OCI-LY1 (cell line): ENCODE measurements at regions not wholly inside any gene's neighbourhood (a gene's known extent, or its start where the extent isn't known, plus 50 kb on each side); places are given as distances from the start of the nearest gene placed in this dataset.

Source experiments
- H2AFZ ChIP-seq: fragments of 200-600 bp; sonication (generic), shearing (Covaris generic); 2 replicates; pipeline ENCODE4 v1.6.0; 2014; ENCODE audit warnings: antibody characterized with exemption, mild to moderate bottlenecking, low read length
- H3F3A ChIP-seq: fragments of 200-600 bp; sonication (generic), shearing (Covaris generic); 2 replicates; pipeline ENCODE4 v1.6.0; 2014; ENCODE audit warnings: mild to moderate bottlenecking, antibody characterized with exemption, low read length, moderate library complexity; ENCODE audit not compliant: insufficient read depth
- H3K27ac ChIP-seq: fragments of 200-600 bp; sonication (generic); 2 replicates; pipeline ENCODE4 v1.5.1; 2014; ENCODE audit warnings: low read length, mixed run types, mild to moderate bottlenecking, low read depth; ENCODE audit not compliant: poor library complexity, severe bottlenecking
- H3K27me3 ChIP-seq: fragments of 200-600 bp; sonication (generic); 2 replicates; pipeline ENCODE4 v1.6.0; 2014; ENCODE audit warnings: antibody characterized with exemption, mild to moderate bottlenecking, low read length, moderate library complexity; ENCODE audit not compliant: insufficient read depth
- H3K36me3 ChIP-seq: fragments of 200-600 bp; sonication (generic); 2 replicates; pipeline ENCODE4 v1.6.1; 2014; ENCODE audit warnings: mild to moderate bottlenecking, antibody characterized with exemption, low read length, moderate library complexity, mixed read lengths; ENCODE audit not compliant: insufficient read depth
- H3K4me1 ChIP-seq: fragments of 200-600 bp; sonication (generic); 2 replicates; pipeline ENCODE4 v1.5.1; 2014; ENCODE audit warnings: mild to moderate bottlenecking, low read length, moderate library complexity; ENCODE audit not compliant: insufficient read depth, severe bottlenecking
- H3K4me2 ChIP-seq: fragments of 200-600 bp; sonication (generic), shearing (Covaris generic); 2 replicates; pipeline ENCODE4 v1.6.1; 2014; ENCODE audit warnings: low read length
- H3K4me3 ChIP-seq: fragments of 200-600 bp; sonication (generic); 2 replicates; pipeline ENCODE4 v1.5.1; 2014; ENCODE audit warnings: low read length, low read depth, mild to moderate bottlenecking, mixed read lengths; ENCODE audit not compliant: poor library complexity, severe bottlenecking
- H3K79me2 ChIP-seq: fragments of 200-600 bp; shearing (Covaris generic); 2 replicates; pipeline ENCODE4 v1.6.1; 2016; ENCODE audit warnings: mixed run types, low read length, mixed read lengths; ENCODE audit not compliant: insufficient read depth
- H3K9ac ChIP-seq: fragments of 200-600 bp; sonication (generic), shearing (Covaris generic); 2 replicates; pipeline ENCODE4 v1.6.1; 2014; ENCODE audit warnings: mild to moderate bottlenecking, low read length, mixed read lengths
- H3K9me2 ChIP-seq: fragments of 200-600 bp; sonication (generic), shearing (Covaris generic); 2 replicates; pipeline ENCODE4 v1.6.1; 2014; ENCODE audit warnings: low read depth, mild to moderate bottlenecking, low read length, mixed read lengths
- H3K9me3 ChIP-seq: fragments of 200-600 bp; shearing (Covaris generic); 2 replicates; pipeline ENCODE4 v1.6.1; 2014; ENCODE audit warnings: low read length, mixed read lengths
- H4K20me1 ChIP-seq: fragments of 200-600 bp; sonication (generic), shearing (Covaris generic); 2 replicates; pipeline ENCODE4 v1.6.0; 2016; ENCODE audit warnings: mild to moderate bottlenecking, low read length; ENCODE audit not compliant: insufficient read depth
- CTCF ChIP-seq: fragments of 200-600 bp; sonication (generic), shearing (Covaris generic); IDR thresholded peaks from 2 replicates; pipeline ENCODE4 v1.5.1; 2017; ENCODE audit warnings: mild to moderate bottlenecking, antibody characterized with exemption, low read length, moderate library complexity, mixed read lengths
- EZH2 ChIP-seq: fragments of 200-600 bp; sonication (generic), shearing (Covaris generic); IDR thresholded peaks from 2 replicates; pipeline ENCODE4 v1.8.0; 2017; ENCODE audit warnings: borderline replicate concordance, mixed run types, mild to moderate bottlenecking, antibody characterized with exemption, low read length, moderate library complexity, mixed read lengths

- Histone ChIP-seq H3K9ac (no peak overlapping the region), H3F3A (no peaks in the 10 kb centered on the region), H3K27ac (no peak overlapping the region), H3K4me2 (no peak overlapping the region), H3K4me1 (no peaks in the 10 kb centered on the region), H2AFZ (no peak overlapping the region), H3K27me3 (no peaks in the 10 kb centered on the region; the same call in 1 of the 2 replicates), H3K4me3 (no peak overlapping the region), H3K9me2 (no peaks in the 10 kb centered on the region), H3K36me3 (no peaks in the 10 kb centered on the region), H4K20me1 (no peaks in the 10 kb centered on the region), H3K9me3 (no peaks in the 10 kb centered on the region), H3K79me2 (no peaks in the 10 kb centered on the region)
- no peak for TF ChIP-seq CTCF
- TF ChIP-seq EZH2 = no peak
Measured at GRCh38 chr7:21172800-21173199, 255.1 kb upstream of the SP4 start.

- H3K9me3 ChIP-seq = no peaks in the 10 kb centered on the region
Measured at GRCh38 chr7:21173436-21173835, 254.4 kb upstream of the SP4 start.

GRCh38 chr7:21175714-21176113, 252.2 kb upstream of the SP4 start:
- no peaks in the 10 kb centered on the region for H3F3A ChIP-seq
- H2AFZ ChIP-seq = no peak overlapping the region
- H3K4me1 ChIP-seq = no peaks in the 10 kb centered on the region
- no peaks in the 10 kb centered on the region for H3K27me3 ChIP-seq
- no peak overlapping the region for H3K9ac ChIP-seq
- no peaks in the 10 kb centered on the region for H3K79me2 ChIP-seq
- no peaks in the 10 kb centered on the region for H3K9me3 ChIP-seq
- no peaks in the 10 kb centered on the region for H3K9me2 ChIP-seq
- H3K27ac ChIP-seq = no peak overlapping the region
- no peaks in the 10 kb centered on the region for H3K36me3 ChIP-seq
- TF ChIP-seq CTCF = no peak
- TF ChIP-seq EZH2 = no peak
- no peak overlapping the region for H3K4me3 ChIP-seq
- H4K20me1 ChIP-seq = no peaks in the 10 kb centered on the region
- no peak overlapping the region for H3K4me2 ChIP-seq

More at GRCh38 chr7:21173436-21173835, 254.4 kb upstream of the SP4 start:
- no peak overlapping the region for H3K4me3 ChIP-seq
- no peaks in the 10 kb centered on the region for H3K36me3 ChIP-seq
- no peaks in the 10 kb centered on the region for H3K79me2 ChIP-seq
- no peaks in the 10 kb centered on the region for H3K9me2 ChIP-seq
- H2AFZ ChIP-seq = no peak overlapping the region
- no peak overlapping the region for H3K4me2 ChIP-seq
- no peaks in the 10 kb centered on the region for H3F3A ChIP-seq
- no peaks in the 10 kb centered on the region for H3K4me1 ChIP-seq
- TF ChIP-seq CTCF = no peak
- no peak for TF ChIP-seq EZH2
- no peak overlapping the region for H3K27ac ChIP-seq
- H3K27me3 ChIP-seq = no peaks in the 10 kb centered on the region; the same call in 1 of the 2 replicates
- no peaks in the 10 kb centered on the region for H4K20me1 ChIP-seq
- no peak overlapping the region for H3K9ac ChIP-seq
